ENCODE measurements at regions not wholly inside any gene's neighbourhood (a gene's known extent, or its start where the extent isn't known, plus 50 kb on each side); places are given as distances from the start of the nearest gene placed in this dataset.
A peak's percentile ranks its signal among the peaks of the same experiment; 100 is the strongest.
"Not testable (repeated sequence)": the region's sequence is repeated elsewhere in the genome, so short reads cannot be mapped to it uniquely, and the experiment has no call there.

- DNase-seq = no peak
These were observed 78.2 kb downstream of the MSL3 start for GRCh38 chrX:11836284-11836683.

- DNase-seq = no peak
These were observed 79.4 kb downstream of the MSL3 start for GRCh38 chrX:11837437-11837836.

- DNase-seq = no peak
These were observed 106.1 kb downstream of the MSL3 start for GRCh38 chrX:11864171-11864570.

GRCh38 chrX:11867610-11868345 is 109.7 kb downstream of the MSL3 start:
- DNase-seq = no peak

GRCh38 chrX:11870789-11871188 is 112.8 kb downstream of the MSL3 start:
- DNase-seq = no peak

GRCh38 chrX:11881485-11882170 is 123.6 kb downstream of the MSL3 start:
- DNase-seq = no peak

GRCh38 chrX:11886745-11887144 is 128.7 kb downstream of the MSL3 start:
- DNase-seq = peak; percentile 70

GRCh38 chrX:11887175-11887574 is 129.1 kb downstream of the MSL3 start:
- DNase-seq = no peak

- DNase-seq = no peak
These were observed 130.4 kb downstream of the MSL3 start for GRCh38 chrX:11888421-11888820.

GRCh38 chrX:11889791-11890190 is 131.8 kb downstream of the MSL3 start:
- no peak for DNase-seq

GRCh38 chrX:11890836-11891514 is 132.9 kb downstream of the MSL3 start:
- DNase-seq = no peak

- DNase-seq = no peak
These were observed 136.1 kb downstream of the MSL3 start for GRCh38 chrX:11893933-11894710.

GRCh38 chrX:11899091-11899490 is 141.1 kb downstream of the MSL3 start:
- DNase-seq = peak; percentile 48

- not testable (repeated sequence) for DNase-seq
These were observed 147.9 kb downstream of the MSL3 start for GRCh38 chrX:11905933-11906332.

GRCh38 chrX:11908371-11908770 is 150.3 kb downstream of the MSL3 start:
- peak; percentile 6 for DNase-seq

GRCh38 chrX:11913001-11913400 is 155.0 kb downstream of the MSL3 start:
- DNase-seq = peak; percentile 33

- DNase-seq = no peak
These were observed 171.4 kb downstream of the MSL3 start for GRCh38 chrX:11929476-11929875.

GRCh38 chrX:11932423-11932822 is 174.4 kb downstream of the MSL3 start:
- no peak for DNase-seq

GRCh38 chrX:11934089-11934488 is 176.1 kb downstream of the MSL3 start:
- no peak for DNase-seq

GRCh38 chrX:11941571-11941970 is 183.5 kb downstream of the MSL3 start:
- no peak for DNase-seq

GRCh38 chrX:11944501-11944900 is 186.5 kb downstream of the MSL3 start:
- DNase-seq = peak; percentile 77

GRCh38 chrX:11949291-11949690 is 189.0 kb upstream of the FRMPD4 start:
- no peak for DNase-seq

- peak; percentile 50 for DNase-seq
These were observed 186.0 kb upstream of the FRMPD4 start for GRCh38 chrX:11952176-11952720.

Measured in fibroblast of skin of right biceps (primary cell).